Right lobe of liver (tissue), 6 donors: ENCODE measurements at regions not wholly inside any gene's neighbourhood (a gene's known extent, or its start where the extent isn't known, plus 50 kb on each side); places are given as distances from the start of the nearest gene placed in this dataset.

Experiments
- ATAC-seq, 4 donors: fragments of 200-7000 bp; cut with Tn5 transposase; one replicate each; pipeline ENCODE4 v1.9.1; 2020; ENCODE audit warnings: mild to moderate bottlenecking in 4 of 4, moderate library complexity in 4 of 4
- DNase-seq, 3 donors: peaks; one replicate each; pipeline ENCODE4 v3.0.0-alpha.2; 2020
- H3K27ac ChIP-seq, 3 donors: fragments of 200-600 bp; one replicate each; pipeline ENCODE4 v1.8.0; 2022
- H3K27me3 ChIP-seq, 2 donors: fragments of 200-600 bp; one replicate each; pipeline ENCODE4 v1.8.0; 2022
- H3K36me3 ChIP-seq, 4 donors: fragments of 200-600 bp; sonication (generic) in 1 of 4; one replicate each; pipeline versions ENCODE4 v1.5.1 to v1.8.0; 2017 to 2022; ENCODE audit warnings: control low read depth in 1 of 4
- H3K4me1 ChIP-seq, 4 donors: fragments of 200-600 bp; sonication (generic) in 1 of 4; one replicate each; pipeline versions ENCODE4 v1.5.1 to v1.8.0; 2017 to 2022; ENCODE audit warnings: control low read depth in 1 of 4
- H3K4me3 ChIP-seq, 3 donors: fragments of 200-600 bp; one replicate each; pipeline ENCODE4 v1.8.0; 2022
- H3K9me3 ChIP-seq, 4 donors: fragments of 200-600 bp; sonication (generic) in 1 of 4; one replicate each; pipeline versions ENCODE4 v1.5.1 to v1.8.0; 2017 to 2022; ENCODE audit warnings: control low read depth in 1 of 4
- POLR2A ChIP-seq: fragments of 450-650 bp; IDR thresholded peaks from one replicate; pipeline ENCODE4 v1.6.1; 2017; ENCODE audit warnings: antibody characterized with exemption, mild to moderate bottlenecking
- WGBS: methylation state at CpG from one replicate; pipeline ENCODE4 v1.1.6; 2018; ENCODE audit warnings: low coverage, low lambda C conversion rate; ENCODE audit not compliant: insufficient coverage; ENCODE audit errors: missing lambda C conversion rate; 5-methylcytosine and 5-hydroxymethylcytosine counted together
- intact Hi-C, 2 donors: fragments of 100-400 bp; cut with DNase I; formaldehyde crosslinking; loops; one replicate each; pipeline versions ENCODE4 v1.11.2 to v1.14.1; 2022
- TF ChIP-seq, protein P1 (sequence below), 4 donors: fragments of 200-600 bp in 3 of 4; fragments of 450-650 bp in 1 of 4; IDR thresholded peaks; one replicate each; pipeline versions ENCODE4 v1.5.1 to v1.8.0; 2016 to 2022; ENCODE audit warnings: antibody characterized with exemption in 4 of 4, mild to moderate bottlenecking in 2 of 4
- donor health status: DM: no; HTN: yes; CAD: no.
- donor health status: DM: no; HTN: no; CAD: no.
- donor health status: DM: no; HTN: no; CAD: no.
- donor health status: DM: no; HTN: yes; CAD: no.
- donor health status: DM: no; HTN: yes; CAD: no.

DNA sequence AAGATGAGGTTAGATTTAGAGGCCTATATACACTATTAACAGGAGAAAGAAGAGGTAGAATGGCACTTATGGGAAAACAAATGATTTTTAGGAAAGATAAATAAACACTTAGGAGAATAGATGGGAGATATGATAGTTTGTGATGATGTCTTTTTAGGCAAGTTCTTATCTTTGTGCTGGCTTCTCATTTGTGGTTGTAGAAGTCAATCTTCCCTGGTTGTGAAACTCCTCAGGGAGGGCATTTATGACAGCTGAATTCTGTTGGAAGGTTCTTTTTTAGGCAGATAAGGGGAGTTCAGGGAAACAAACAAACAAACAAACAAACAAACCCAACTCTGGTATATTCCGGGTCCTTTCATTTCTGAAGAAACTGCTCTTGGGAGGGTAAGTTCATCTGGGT, 311.8 kb downstream of the AEBP2 start:
- no peak for TF ChIP-seq POLR2A
- TF ChIP-seq, protein P1, sequence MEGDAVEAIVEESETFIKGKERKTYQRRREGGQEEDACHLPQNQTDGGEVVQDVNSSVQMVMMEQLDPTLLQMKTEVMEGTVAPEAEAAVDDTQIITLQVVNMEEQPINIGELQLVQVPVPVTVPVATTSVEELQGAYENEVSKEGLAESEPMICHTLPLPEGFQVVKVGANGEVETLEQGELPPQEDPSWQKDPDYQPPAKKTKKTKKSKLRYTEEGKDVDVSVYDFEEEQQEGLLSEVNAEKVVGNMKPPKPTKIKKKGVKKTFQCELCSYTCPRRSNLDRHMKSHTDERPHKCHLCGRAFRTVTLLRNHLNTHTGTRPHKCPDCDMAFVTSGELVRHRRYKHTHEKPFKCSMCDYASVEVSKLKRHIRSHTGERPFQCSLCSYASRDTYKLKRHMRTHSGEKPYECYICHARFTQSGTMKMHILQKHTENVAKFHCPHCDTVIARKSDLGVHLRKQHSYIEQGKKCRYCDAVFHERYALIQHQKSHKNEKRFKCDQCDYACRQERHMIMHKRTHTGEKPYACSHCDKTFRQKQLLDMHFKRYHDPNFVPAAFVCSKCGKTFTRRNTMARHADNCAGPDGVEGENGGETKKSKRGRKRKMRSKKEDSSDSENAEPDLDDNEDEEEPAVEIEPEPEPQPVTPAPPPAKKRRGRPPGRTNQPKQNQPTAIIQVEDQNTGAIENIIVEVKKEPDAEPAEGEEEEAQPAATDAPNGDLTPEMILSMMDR (IDR thresholded peaks at IDR 0.05), result no peak
- DNase-seq (no peak), ATAC-seq (no peak)
- Histone ChIP-seq H3K4me1 (no peaks in the 10 kb centered on the region), H3K36me3 (no peaks in the 10 kb centered on the region), H3K27ac (no peak overlapping the region), H3K4me3 (no peak overlapping the region), H3K27me3 (no peaks in the 10 kb centered on the region), H3K9me3 (no peaks in the 10 kb centered on the region)
- intact Hi-C loops, result no loop called here
- 80% methylated on average over 1 of the region's 1 CpG for WGBS

DNA sequence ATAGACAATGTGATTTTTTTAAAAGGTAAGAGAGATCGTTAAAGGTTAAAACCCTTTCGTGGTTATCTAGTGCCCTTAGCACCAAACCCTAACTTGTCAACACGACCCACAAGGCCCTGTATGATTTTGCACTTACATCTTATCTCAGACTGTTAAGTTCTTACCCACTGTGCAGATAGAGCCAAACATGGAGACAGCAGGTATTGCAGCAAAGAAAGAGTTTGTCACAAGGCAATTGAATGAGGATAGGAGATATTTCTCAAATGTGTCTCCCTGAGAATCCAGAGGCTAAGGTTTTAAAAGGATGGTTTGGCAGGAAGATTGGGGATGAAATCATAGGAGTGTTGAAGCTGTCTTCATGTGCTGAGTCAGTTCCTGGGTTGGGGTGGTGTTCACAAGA, 313.4 kb downstream of the AEBP2 start:
- intact Hi-C loops, result no loop called here
- ATAC-seq, result no peak
- Histone ChIP-seq H3K27ac (no peak overlapping the region), H3K27me3 (no peaks in the 10 kb centered on the region), H3K4me3 (no peak overlapping the region), H3K4me1 (no peaks in the 10 kb centered on the region), H3K36me3 (no peaks in the 10 kb centered on the region), H3K9me3 (no peaks in the 10 kb centered on the region)
- TF ChIP-seq POLR2A, result no peak
- TF ChIP-seq, protein P1 (IDR thresholded peaks at IDR 0.05), result no peak
- WGBS, result 54% methylated on average over 3 of the region's 3 CpGs
- DNase-seq, result no peak

DNA sequence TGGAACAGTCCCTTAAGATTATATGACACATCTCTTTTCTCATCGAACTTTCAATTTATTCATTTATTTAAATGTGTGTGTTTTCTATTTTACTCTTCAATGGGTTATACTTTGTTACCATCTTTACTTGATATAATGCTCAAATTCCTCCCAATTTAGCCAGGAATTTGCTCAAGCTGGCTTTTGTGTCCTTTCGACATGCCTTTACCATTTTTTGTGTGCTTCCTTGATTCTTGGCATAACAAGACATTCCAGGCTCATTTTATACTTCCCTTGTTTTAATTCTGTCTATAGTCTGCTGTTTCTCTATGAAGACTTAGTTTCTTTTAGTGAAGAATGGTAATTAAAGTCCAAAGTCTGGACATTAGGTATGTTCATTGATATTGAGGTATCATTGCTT, 315.8 kb downstream of the AEBP2 start:
- H3K4me3 ChIP-seq, result no peak overlapping the region
- H3K9me3 ChIP-seq, result no peaks in the 10 kb centered on the region
- TF ChIP-seq, protein P1 (IDR thresholded peaks at IDR 0.05), result no peak
- no peak for TF ChIP-seq POLR2A
- no peak overlapping the region for H3K27ac ChIP-seq
- no peaks in the 10 kb centered on the region for H3K36me3 ChIP-seq
- no peaks in the 10 kb centered on the region for H3K4me1 ChIP-seq
- intact Hi-C loops, result no loop called here
- WGBS, result 51% methylated on average over 2 of the region's 2 CpGs
- DNase-seq (no peak), ATAC-seq (no peak)
- no peaks in the 10 kb centered on the region for H3K27me3 ChIP-seq

DNA sequence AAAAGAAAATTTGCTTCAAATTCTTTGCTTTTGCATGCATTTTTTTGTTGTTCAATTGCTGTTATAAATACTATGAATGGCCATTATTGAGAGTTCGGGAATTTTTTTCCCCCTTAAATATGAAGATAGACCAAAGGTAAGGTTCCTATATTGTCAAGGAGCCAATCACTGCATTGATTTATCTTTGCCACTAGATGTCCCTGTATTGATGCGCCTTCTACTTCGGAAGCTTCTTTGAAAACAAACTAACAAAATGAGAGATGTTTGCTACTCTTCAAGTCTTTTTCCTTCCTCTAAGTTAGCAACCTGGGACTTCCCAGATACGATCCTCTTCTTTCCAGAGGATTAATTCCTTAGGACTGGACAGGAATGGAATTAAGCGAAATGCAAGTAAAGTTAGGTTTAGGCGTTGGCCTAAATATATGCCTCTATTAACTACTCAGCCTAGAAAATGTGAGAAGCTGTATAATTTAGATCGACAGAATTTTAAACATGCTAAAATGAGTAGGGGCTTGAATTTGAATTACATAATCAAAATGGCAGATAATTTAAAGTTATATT, 318.1 kb downstream of the AEBP2 start:
- H3K36me3 ChIP-seq, result no peaks in the 10 kb centered on the region
- no peaks in the 10 kb centered on the region for H3K27me3 ChIP-seq
- TF ChIP-seq, protein P1 (IDR thresholded peaks at IDR 0.05), result peak; percentile 61 to 81 (median 70)
- TF ChIP-seq POLR2A, result no peak
- no peaks in the 10 kb centered on the region for H3K4me1 ChIP-seq
- H3K9me3 ChIP-seq, result no peaks in the 10 kb centered on the region
- intact Hi-C loops, result no loop called here
- DNase-seq (no peak), ATAC-seq (peak; percentile 70 to 76 (median 74))
- no peak overlapping the region for H3K4me3 ChIP-seq
- 30% methylated on average over 7 of the region's 7 CpGs for WGBS
- no peak overlapping the region for H3K27ac ChIP-seq

DNA sequence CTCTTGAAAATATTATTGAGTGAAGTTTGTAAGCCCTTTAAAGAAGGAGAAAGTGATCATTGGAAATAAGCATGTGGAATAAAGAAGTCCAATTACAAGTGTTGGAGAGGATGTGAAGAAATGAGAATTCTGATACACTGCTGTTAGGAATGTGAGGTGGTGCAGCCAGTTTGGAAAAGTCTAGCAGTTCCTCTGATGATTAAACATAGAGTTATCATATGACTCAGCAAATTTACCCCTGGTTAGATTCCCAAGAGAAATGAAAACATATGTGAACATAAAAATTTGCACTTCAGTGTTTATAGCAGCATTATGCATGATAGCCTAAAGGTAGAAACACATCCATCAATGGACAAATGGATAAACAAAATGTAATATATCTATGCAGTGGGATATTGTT, 319.9 kb downstream of the AEBP2 start:
- no peaks in the 10 kb centered on the region for H3K9me3 ChIP-seq
- no peak overlapping the region for H3K4me3 ChIP-seq
- ATAC-seq (no peak), DNase-seq (no peak)
- no peak for TF ChIP-seq POLR2A
- TF ChIP-seq, protein P1 (IDR thresholded peaks at IDR 0.05), result no peak
- intact Hi-C loops, result no loop called here
- no peaks in the 10 kb centered on the region for H3K36me3 ChIP-seq
- H3K27me3 ChIP-seq, result no peaks in the 10 kb centered on the region
- H3K4me1 ChIP-seq, result no peaks in the 10 kb centered on the region
- no peak overlapping the region for H3K27ac ChIP-seq
